ENCODE measurements at regions not wholly inside any gene's neighbourhood (a gene's known extent, or its start where the extent isn't known, plus 50 kb on each side); places are given as distances from the start of the nearest gene placed in this dataset.

DNA sequence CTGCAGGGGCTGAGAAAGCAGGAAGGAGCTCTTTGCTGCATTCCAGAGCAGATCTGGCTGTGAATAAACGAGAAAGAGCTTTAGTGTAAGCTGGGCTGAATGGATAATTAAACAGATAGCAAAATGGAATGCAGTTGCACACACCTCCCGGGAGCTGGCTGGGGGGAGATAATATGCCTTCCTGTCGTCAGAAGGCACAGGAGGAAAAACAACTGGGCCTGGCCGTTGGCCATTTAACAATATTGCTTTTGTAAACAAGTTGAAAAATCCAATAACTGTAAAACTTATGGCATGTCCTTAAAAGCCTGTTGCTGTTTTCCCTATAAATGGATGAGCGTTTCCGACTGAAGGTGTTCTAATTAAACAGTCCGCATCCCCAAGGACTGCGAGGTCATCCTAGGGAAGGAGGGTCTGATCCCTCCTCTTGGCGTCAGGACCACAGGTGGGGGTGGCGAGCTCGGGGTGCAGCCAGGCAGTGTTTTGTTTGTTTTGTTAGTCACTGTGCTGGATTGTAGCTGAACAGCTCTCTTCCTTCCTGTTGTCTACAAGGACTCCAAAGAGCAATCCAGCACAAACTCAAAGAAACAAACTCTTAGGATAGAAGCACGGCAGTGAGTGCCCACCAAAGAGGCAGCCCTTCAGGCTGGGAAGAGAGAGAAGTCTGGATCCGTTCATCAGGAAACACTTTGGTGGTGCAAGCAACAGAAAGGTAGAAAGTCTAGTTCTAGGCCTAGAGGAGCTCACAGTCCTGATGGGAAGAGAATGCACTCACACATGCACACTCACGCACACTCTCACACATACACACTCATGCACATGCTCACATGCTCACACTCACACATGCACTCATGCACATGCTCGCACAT, 133.4 kb upstream of the SMAD3 start (continued):
- TF ChIP-seq, protein P1, sequence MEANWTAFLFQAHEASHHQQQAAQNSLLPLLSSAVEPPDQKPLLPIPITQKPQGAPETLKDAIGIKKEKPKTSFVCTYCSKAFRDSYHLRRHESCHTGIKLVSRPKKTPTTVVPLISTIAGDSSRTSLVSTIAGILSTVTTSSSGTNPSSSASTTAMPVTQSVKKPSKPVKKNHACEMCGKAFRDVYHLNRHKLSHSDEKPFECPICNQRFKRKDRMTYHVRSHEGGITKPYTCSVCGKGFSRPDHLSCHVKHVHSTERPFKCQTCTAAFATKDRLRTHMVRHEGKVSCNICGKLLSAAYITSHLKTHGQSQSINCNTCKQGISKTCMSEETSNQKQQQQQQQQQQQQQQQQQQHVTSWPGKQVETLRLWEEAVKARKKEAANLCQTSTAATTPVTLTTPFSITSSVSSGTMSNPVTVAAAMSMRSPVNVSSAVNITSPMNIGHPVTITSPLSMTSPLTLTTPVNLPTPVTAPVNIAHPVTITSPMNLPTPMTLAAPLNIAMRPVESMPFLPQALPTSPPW (CRISPR knock-in tag; IDR thresholded peaks at IDR 0.05) = peak; percentile 50
- no peak for TF ChIP-seq NR2F6 (CRISPR knock-in tag; IDR thresholded peaks at IDR 0.05)
- TF ChIP-seq ZNF23 (CRISPR knock-in tag; IDR thresholded peaks at IDR 0.05) = no peak
- TF ChIP-seq, protein P2, sequence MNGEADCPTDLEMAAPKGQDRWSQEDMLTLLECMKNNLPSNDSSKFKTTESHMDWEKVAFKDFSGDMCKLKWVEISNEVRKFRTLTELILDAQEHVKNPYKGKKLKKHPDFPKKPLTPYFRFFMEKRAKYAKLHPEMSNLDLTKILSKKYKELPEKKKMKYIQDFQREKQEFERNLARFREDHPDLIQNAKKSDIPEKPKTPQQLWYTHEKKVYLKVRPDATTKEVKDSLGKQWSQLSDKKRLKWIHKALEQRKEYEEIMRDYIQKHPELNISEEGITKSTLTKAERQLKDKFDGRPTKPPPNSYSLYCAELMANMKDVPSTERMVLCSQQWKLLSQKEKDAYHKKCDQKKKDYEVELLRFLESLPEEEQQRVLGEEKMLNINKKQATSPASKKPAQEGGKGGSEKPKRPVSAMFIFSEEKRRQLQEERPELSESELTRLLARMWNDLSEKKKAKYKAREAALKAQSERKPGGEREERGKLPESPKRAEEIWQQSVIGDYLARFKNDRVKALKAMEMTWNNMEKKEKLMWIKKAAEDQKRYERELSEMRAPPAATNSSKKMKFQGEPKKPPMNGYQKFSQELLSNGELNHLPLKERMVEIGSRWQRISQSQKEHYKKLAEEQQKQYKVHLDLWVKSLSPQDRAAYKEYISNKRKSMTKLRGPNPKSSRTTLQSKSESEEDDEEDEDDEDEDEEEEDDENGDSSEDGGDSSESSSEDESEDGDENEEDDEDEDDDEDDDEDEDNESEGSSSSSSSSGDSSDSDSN (IDR thresholded peaks at IDR 0.05; ENCODE audit: borderline replicate concordance in 1 of 2, low read depth in 2 of 2, low read length in 2 of 2) = no peak
- no peak for TF ChIP-seq ZNF699 (CRISPR knock-in tag; IDR thresholded peaks at IDR 0.05; ENCODE audit: insufficient replicate concordance)
- TF ChIP-seq HNRNPLL (IDR thresholded peaks at IDR 0.05; ENCODE audit: low read depth, low read length, poor library complexity, severe bottlenecking) = no peak
- TF ChIP-seq ZNF830 (CRISPR knock-in tag; IDR thresholded peaks at IDR 0.05) = no peak
- no peak for TF ChIP-seq ESRRA (IDR thresholded peaks at IDR 0.05; ENCODE audit: borderline replicate concordance, low read depth)
- TF ChIP-seq EP400 (IDR thresholded peaks at IDR 0.05) = 0 out of 2 replicates have a peak, but pooled peaks have one; percentile 23
- TF ChIP-seq GATA2 (CRISPR knock-in tag; IDR thresholded peaks at IDR 0.05) = no peak
- peak; percentile 65 for TF ChIP-seq TEAD4 (IDR thresholded peaks at IDR 0.05; ENCODE audit: low read length)
- no peak for TF ChIP-seq TEAD4 (CRISPR knock-in tag; IDR thresholded peaks at IDR 0.05; ENCODE audit: borderline replicate concordance)
- no peak for TF ChIP-seq PRMT5 (CRISPR knock-in tag; IDR thresholded peaks at IDR 0.05)
- no peak for TF ChIP-seq NBN (IDR thresholded peaks at IDR 0.05; ENCODE audit: low read depth)
- no peak for TF ChIP-seq PURB (CRISPR knock-in tag; IDR thresholded peaks at IDR 0.05; ENCODE audit: low read depth)
- no peak for TF ChIP-seq RAD21 (CRISPR knock-in tag; conservative IDR thresholded peaks at IDR 0.05 in 1 of 2, IDR thresholded peaks at IDR 0.05 in 1 of 2)
- TF ChIP-seq CSDE1 (IDR thresholded peaks at IDR 0.05) = no peak
- TF ChIP-seq, protein P3, sequence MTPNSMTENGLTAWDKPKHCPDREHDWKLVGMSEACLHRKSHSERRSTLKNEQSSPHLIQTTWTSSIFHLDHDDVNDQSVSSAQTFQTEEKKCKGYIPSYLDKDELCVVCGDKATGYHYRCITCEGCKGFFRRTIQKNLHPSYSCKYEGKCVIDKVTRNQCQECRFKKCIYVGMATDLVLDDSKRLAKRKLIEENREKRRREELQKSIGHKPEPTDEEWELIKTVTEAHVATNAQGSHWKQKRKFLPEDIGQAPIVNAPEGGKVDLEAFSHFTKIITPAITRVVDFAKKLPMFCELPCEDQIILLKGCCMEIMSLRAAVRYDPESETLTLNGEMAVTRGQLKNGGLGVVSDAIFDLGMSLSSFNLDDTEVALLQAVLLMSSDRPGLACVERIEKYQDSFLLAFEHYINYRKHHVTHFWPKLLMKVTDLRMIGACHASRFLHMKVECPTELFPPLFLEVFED (CRISPR knock-in tag; conservative IDR thresholded peaks at IDR 0.05) = no peak
- TF ChIP-seq FOSL1 (tag; conservative IDR thresholded peaks at IDR 0.05) = peak; percentile 58
- TF ChIP-seq CHD4 (IDR thresholded peaks at IDR 0.05; ENCODE audit: insufficient read depth, insufficient replicate concordance, low read depth, low read length, poor library complexity, severe bottlenecking) = no peak
